ENCODE measurements at regions not wholly inside any gene's neighbourhood (a gene's known extent, or its start where the extent isn't known, plus 50 kb on each side); places are given as distances from the start of the nearest gene placed in this dataset.

DNA sequence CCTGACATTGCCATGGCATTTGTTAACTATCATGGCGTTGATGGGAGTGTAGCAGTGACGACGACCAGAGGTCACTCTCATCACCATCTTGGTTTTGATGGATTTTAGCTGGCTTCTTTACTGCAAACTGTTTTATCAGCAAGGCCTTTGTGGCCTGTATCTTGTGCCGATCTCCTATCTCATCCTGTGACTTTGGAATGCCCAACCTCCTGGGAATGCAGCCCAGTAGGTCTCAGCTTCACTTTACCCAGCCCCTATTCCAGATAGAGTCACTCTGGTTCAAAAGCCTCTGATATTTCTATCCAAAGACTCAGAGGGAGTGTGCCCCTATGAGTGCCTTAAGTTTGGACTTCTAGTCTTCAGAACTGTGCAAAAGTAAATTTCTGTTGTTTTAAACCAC lies 130.1 kb downstream of the ADAMTS1 start:
- H3K9me3 Mint-ChIP-seq: no peaks in the 10 kb centered on the region
- no peak overlapping the region for H3K4me3 Mint-ChIP-seq
- H3K27ac Mint-ChIP-seq: no peak overlapping the region
- H3K36me3 Mint-ChIP-seq (ENCODE audit: low read depth): no peaks in the 10 kb centered on the region
- H3K4me1 Mint-ChIP-seq: no peaks in the 10 kb centered on the region
- no peak for DNase-seq
- H3K27me3 Mint-ChIP-seq: no peaks in the 10 kb centered on the region
- intact Hi-C loops (cut with micrococcal nuclease): loop anchor here (5.0 kb wide), 1 partner anchor 818 kb away; no protein-coding TSS in a partner anchor

DNA sequence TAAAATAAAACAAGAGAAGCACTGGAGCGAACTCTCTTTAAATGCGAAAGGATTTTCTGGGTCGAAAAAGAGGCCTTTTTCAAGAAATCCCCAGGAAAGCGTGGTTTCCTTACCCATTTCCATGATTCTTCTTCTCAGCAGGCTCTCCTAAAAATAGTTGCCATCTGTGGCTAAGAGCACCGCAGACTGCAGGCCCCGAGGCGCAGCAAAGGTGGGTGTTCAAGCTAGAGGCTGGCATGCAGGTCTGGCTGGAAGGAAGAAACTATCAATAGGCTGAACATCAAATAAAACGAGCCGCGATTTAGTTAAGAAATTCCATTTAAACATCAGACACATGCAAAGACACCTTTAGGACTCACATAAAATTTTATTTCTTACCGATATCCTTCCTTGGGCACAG lies 135.1 kb downstream of the ADAMTS1 start:
- Mint-ChIP-seq H3K9me3 (no peaks in the 10 kb centered on the region), H3K27me3 (no peaks in the 10 kb centered on the region), H3K27ac (no peak overlapping the region), H3K4me1 (no peaks in the 10 kb centered on the region), H3K4me3 (no peak overlapping the region), H3K36me3 (ENCODE audit: low read depth) (no peaks in the 10 kb centered on the region)
- intact Hi-C loops (cut with micrococcal nuclease): no loop called here
- no peak for DNase-seq

DNA sequence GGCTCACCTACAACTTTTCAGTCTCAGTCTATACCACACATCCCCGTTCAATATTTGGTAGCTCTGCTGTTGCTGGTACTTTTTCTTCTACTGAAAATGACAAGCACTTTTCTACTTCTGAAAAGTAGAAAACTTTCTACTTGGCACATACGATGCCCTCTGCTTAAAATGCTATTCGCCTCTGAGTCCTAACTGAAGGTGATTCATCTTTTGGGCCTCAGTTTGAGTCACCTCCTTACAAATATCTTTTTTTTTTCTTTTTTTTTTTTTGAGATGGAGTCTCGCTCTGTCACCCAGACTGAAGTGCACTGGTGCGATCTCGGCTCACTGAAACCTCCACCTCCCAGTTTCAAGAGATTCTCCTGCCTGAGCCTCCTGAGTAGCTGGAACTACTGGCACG lies 136.0 kb upstream of the CYYR1 start:
- H3K4me3 Mint-ChIP-seq: no peak overlapping the region
- no peaks in the 10 kb centered on the region for H3K4me1 Mint-ChIP-seq
- H3K27ac Mint-ChIP-seq: no peak overlapping the region
- H3K36me3 Mint-ChIP-seq (ENCODE audit: low read depth): no peaks in the 10 kb centered on the region
- no peak for DNase-seq
- no peaks in the 10 kb centered on the region for H3K9me3 Mint-ChIP-seq
- intact Hi-C loops (cut with micrococcal nuclease): no loop called here
- H3K27me3 Mint-ChIP-seq: no peaks in the 10 kb centered on the region

DNA sequence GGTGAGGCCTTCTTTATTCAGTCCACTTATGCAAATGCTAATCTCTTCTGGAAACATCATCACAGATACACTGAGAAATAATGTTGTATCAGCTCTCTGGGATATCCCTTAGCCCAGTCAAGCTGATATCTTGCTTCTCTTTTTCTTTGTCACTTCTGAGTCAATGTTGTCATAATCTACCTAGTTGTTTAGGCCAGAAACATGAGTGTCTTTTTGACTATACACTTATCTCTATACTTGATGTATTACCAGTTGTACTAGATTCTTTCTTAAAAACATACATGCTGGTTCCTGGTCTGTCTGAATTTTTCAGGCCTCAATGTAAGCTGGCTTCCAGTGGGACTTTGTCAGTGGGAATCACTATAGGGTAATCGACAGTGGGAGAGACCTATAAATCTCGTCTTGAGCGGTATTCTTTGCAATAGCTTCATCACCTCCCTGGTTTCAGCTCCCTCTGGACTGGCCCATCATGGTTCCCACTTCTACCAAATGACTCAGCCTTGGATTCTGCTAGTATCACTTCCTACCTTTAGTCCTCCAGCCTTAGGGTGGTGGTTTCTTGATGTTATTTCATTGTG lies 135.2 kb upstream of the CYYR1 start:
- intact Hi-C loops (cut with micrococcal nuclease): no loop called here
- no peaks in the 10 kb centered on the region for H3K4me1 Mint-ChIP-seq
- no peak overlapping the region for H3K4me3 Mint-ChIP-seq
- H3K27ac Mint-ChIP-seq: no peak overlapping the region
- H3K9me3 Mint-ChIP-seq: no peaks in the 10 kb centered on the region
- no peaks in the 10 kb centered on the region for H3K36me3 Mint-ChIP-seq (ENCODE audit: low read depth)
- no peak for DNase-seq
- no peaks in the 10 kb centered on the region for H3K27me3 Mint-ChIP-seq

DNA sequence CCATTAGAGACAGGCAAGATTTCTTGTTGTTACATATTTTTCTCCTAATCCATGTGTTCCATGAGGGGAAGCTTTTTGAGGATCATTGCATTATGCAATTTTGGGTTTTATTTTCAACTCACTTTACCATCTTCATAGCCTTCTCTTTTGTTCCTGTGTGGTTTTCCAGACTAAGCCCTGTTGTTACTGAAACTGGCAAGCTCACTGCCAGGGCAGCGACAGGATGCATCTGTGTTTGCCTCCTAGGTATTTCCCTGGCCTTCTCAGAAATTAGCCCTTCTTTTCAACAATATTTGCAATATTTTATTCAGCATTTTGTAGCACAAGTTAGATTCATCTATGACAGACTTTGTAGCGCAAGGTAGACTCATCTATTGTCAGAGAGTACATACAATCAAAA lies 134.2 kb upstream of the CYYR1 start:
- no peak overlapping the region for H3K27ac Mint-ChIP-seq
- H3K9me3 Mint-ChIP-seq: no peaks in the 10 kb centered on the region
- no peaks in the 10 kb centered on the region for H3K4me1 Mint-ChIP-seq
- no peaks in the 10 kb centered on the region for H3K27me3 Mint-ChIP-seq
- DNase-seq: no peak
- H3K36me3 Mint-ChIP-seq (ENCODE audit: low read depth): no peaks in the 10 kb centered on the region
- intact Hi-C loops (cut with micrococcal nuclease): no loop called here
- no peak overlapping the region for H3K4me3 Mint-ChIP-seq

DNA sequence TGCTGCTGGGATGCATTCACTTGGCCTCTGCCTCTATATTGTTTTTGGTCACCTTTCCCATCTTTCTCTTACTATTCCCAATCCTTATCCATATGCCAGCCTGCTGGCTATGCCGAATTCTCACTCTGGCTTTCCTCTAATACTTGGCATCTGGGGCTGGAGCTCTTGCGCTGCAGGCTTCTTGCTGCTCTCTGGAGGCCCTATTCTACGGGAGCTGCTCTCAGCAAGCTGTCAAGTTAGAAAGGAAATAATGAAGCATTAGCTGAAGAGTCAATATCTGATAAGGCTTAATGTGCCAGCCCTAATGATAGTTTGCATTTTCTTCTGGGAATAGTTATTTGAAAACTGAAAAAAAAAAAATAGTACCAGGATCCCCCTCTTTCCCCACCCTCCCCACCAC lies 125.3 kb upstream of the CYYR1 start:
- Mint-ChIP-seq H3K27me3 (no peaks in the 10 kb centered on the region), H3K4me1 (no peaks in the 10 kb centered on the region), H3K27ac (no peak overlapping the region), H3K9me3 (no peaks in the 10 kb centered on the region), H3K4me3 (no peak overlapping the region), H3K36me3 (ENCODE audit: low read depth) (no peaks in the 10 kb centered on the region)
- intact Hi-C loops (cut with micrococcal nuclease): no loop called here
- no peak for DNase-seq

DNA sequence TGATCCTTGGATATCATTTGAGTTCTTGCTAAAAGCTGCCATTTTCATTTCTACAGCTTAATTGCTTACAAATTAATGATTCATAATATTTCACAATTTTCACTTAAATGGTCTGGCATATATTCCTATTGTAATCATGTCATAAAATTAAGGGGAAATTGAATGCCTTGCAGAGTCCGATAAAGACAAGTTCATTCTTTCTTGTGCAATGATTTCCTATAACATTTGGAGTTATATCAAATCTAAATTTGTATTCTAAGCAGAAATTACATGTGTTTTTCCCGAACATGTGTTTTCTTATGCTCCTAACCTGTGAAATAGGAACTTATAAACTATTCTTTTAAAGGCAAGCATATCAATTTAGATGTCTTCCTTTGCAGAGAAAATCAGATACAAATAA lies 118.3 kb upstream of the CYYR1 start:
- DNase-seq: no peak
- no peak overlapping the region for H3K4me3 Mint-ChIP-seq
- intact Hi-C loops (cut with micrococcal nuclease): no loop called here
- H3K27me3 Mint-ChIP-seq: no peaks in the 10 kb centered on the region
- H3K9me3 Mint-ChIP-seq: peaks cover 4% of the 10 kb centered on the region
- H3K27ac Mint-ChIP-seq: no peak overlapping the region
- H3K4me1 Mint-ChIP-seq: no peaks in the 10 kb centered on the region
- no peaks in the 10 kb centered on the region for H3K36me3 Mint-ChIP-seq (ENCODE audit: low read depth)

DNA sequence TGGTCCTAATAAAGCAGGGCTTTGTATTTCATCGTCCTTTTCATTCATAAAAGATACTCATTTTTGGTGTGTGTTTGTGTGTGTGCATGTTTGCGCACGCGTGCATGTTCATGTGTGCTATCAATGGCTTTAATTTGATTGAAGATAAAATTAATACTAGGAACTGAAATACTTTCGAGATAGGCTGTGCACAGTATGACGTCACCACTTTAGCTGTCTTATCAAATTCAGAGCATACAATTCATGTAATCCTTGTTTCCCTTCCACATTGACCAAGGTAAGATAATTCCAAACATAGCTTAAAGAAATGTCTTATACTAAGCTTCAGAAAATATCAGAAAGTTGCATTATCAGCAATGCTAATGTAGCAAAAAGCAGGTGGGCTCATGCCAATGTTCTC lies 113.6 kb upstream of the CYYR1 start:
- Mint-ChIP-seq H3K27ac (no peak overlapping the region), H3K4me3 (no peak overlapping the region), H3K9me3 (peaks cover 7% of the 10 kb centered on the region), H3K36me3 (ENCODE audit: low read depth) (no peaks in the 10 kb centered on the region), H3K4me1 (peaks cover 3% of the 10 kb centered on the region), H3K27me3 (no peaks in the 10 kb centered on the region)
- DNase-seq: no peak
- intact Hi-C loops (cut with micrococcal nuclease): no loop called here

DNA sequence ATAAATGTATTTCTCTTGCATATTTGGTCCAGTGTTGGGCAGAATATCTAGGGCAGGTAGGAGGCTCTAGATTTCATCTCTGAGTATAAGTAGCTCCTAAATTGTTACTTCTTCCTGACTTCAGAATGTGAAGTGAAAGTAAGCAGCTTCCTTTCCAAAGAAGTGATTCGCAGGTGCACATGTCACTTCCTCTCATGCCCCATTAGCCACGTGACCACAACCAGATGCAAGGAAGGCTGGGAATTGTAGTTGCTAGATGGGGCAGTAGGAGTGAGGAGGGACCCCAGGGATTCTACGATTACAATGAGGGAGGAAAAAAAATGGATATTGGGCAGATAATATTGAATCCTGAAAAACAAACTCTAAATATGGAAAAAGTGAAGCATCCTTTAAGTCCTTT lies 113.2 kb upstream of the CYYR1 start:
- Mint-ChIP-seq H3K4me3 (no peak overlapping the region), H3K27ac (no peak overlapping the region), H3K4me1 (peaks cover 3% of the 10 kb centered on the region), H3K36me3 (ENCODE audit: low read depth) (no peaks in the 10 kb centered on the region), H3K9me3 (peaks cover 7% of the 10 kb centered on the region), H3K27me3 (no peaks in the 10 kb centered on the region)
- DNase-seq: peak; percentile 70
- intact Hi-C loops (cut with micrococcal nuclease): no loop called here

DNA sequence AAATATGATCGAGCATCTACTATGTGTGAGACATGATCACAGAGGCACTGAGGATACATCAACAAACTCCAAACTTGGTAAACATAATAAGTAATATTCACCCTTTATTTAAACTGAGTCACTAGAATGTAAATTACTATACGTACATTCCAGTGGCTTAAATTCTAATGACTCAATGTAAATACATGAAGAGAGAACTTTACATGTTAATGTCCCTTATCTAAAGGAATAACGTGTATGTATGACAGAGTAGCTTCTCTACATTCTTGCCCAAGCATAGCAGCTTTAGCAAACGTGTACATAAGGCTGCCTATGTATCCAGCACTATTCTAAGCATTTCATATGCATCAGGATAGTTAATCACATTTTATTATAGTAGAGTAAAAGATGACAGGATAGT lies 111.8 kb upstream of the CYYR1 start:
- Mint-ChIP-seq H3K9me3 (peaks cover 3% of the 10 kb centered on the region), H3K4me3 (no peak overlapping the region), H3K27me3 (no peaks in the 10 kb centered on the region), H3K27ac (no peak overlapping the region), H3K36me3 (ENCODE audit: low read depth) (no peaks in the 10 kb centered on the region), H3K4me1 (peaks cover 3% of the 10 kb centered on the region)
- intact Hi-C loops (cut with micrococcal nuclease): no loop called here
- no peak for DNase-seq

DNA sequence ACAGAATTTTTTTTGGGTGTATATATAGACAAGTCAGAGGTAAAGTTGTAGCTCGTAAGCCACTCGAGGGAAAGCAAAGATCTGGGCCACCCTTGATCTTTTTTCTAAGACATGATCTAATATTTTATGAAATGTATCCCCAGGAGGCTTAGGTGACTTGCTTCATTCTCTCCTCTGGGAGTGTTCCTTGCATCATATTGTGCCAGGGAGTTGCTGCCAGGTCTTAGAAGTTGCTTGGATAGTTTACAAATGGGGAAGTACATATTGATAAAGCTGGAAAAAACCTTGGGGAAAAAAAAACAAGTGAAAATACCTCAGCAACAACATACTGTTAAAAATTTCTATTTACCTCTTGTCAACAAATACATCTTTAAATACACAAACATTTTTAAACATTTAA lies 110.9 kb upstream of the CYYR1 start:
- intact Hi-C loops (cut with micrococcal nuclease): no loop called here
- no peak for DNase-seq
- H3K4me3 Mint-ChIP-seq: no peak overlapping the region
- H3K4me1 Mint-ChIP-seq: peaks cover 3% of the 10 kb centered on the region
- H3K9me3 Mint-ChIP-seq: peaks cover 3% of the 10 kb centered on the region
- H3K36me3 Mint-ChIP-seq (ENCODE audit: low read depth): no peaks in the 10 kb centered on the region
- H3K27me3 Mint-ChIP-seq: no peaks in the 10 kb centered on the region
- H3K27ac Mint-ChIP-seq: no peak overlapping the region

DNA sequence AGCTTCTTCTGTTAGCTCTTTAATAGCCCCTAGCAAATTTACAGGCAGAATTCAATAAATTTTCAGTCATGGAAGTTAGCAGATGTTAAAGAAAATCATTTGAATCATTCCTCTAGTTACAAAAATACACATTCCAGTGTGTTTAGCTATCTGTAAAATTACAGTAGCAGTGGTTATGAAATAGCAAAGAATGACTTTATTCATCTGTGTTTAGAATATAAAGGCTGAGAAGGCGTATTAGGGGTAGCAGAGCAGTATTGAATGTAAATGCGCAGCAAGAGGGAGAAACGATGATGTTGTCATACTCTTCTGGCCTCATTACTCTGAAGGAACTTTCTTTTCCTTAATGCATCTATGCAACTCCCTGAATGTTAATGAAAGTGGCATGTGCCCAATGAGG lies 106.2 kb upstream of the CYYR1 start:
- H3K4me3 Mint-ChIP-seq: no peak overlapping the region
- H3K4me1 Mint-ChIP-seq: no peaks in the 10 kb centered on the region
- no peak overlapping the region for H3K27ac Mint-ChIP-seq
- no peaks in the 10 kb centered on the region for H3K36me3 Mint-ChIP-seq (ENCODE audit: low read depth)
- H3K27me3 Mint-ChIP-seq: no peaks in the 10 kb centered on the region
- no peaks in the 10 kb centered on the region for H3K9me3 Mint-ChIP-seq
- intact Hi-C loops (cut with micrococcal nuclease): no loop called here
- no peak for DNase-seq

DNA sequence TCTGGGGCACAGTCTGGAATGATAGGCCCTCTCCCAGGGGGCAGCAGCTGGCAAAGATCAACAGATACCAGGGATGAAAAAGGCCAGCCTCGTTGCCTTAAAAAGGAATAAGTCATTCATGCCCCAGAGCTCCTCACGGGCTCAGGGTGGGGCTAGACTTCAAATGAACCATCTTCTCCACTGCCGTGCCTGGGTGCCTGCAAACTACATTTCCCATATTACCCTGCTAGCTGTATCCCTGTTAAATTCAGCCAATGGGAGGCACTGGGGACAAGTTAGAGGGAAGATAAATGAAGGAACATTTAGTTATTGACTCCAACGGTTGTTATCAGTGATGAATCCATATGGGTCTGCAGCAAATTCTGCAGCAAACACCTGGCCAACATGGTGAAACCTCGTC lies 101.2 kb upstream of the CYYR1 start:
- intact Hi-C loops (cut with micrococcal nuclease): no loop called here
- Mint-ChIP-seq H3K36me3 (ENCODE audit: low read depth) (no peaks in the 10 kb centered on the region), H3K4me3 (no peak overlapping the region), H3K27ac (no peak overlapping the region), H3K9me3 (no peaks in the 10 kb centered on the region), H3K4me1 (no peaks in the 10 kb centered on the region), H3K27me3 (no peaks in the 10 kb centered on the region)
- DNase-seq: no peak

DNA sequence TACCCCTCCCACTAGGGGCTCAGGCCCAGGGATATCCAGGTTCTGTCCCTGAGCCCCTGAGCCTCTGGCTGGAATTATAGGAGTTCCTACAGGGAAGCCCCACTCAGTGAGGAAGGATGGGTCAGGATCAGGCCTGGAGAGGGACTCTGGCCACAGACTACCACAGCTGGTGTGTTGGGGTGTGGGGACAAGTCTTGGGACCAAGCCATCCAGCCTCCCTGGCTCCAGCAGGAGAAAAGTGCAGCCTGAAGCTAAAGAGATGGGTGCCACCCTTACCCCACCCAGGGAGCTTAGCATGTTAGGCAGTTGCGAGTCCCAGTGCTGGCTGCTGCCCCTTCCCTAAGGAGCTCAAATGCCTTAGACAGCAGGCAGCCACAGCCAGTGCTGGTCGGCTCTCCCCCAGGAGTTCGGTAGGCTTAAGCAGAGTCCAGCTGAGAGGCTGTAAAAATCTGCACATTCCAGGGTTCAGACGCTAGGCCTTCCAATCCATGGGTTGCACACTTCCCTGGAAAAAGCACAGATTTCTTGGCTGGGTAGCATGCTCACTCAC lies 96.2 kb upstream of the CYYR1 start:
- no peaks in the 10 kb centered on the region for H3K36me3 Mint-ChIP-seq (ENCODE audit: low read depth)
- no peak overlapping the region for H3K4me3 Mint-ChIP-seq
- no peak for DNase-seq
- intact Hi-C loops (cut with micrococcal nuclease): no loop called here
- H3K27ac Mint-ChIP-seq: no peak overlapping the region
- peaks cover 3% of the 10 kb centered on the region for H3K9me3 Mint-ChIP-seq
- H3K4me1 Mint-ChIP-seq: no peaks in the 10 kb centered on the region
- H3K27me3 Mint-ChIP-seq: no peaks in the 10 kb centered on the region

DNA sequence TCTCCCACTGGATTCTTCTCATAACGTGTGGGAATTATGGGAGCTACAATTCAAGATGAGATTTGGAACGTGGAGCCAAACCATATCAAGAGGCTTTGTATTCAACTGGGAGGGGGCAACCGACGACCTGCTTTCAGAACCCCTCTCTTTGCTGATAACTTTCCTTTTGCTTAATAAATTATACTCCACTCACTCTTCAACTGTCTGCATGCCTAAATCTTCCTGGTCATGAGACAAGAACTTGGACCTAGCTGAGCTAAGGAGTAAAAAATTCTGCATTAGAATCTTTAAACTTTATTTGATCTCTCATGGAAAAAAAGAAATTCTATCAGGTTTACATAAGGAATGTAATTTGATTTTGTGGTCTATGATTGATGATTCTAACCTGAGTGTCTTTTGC lies 86.7 kb upstream of the CYYR1 start:
- Mint-ChIP-seq H3K4me3 (no peak overlapping the region), H3K9me3 (peaks cover 14% of the 10 kb centered on the region), H3K27ac (no peak overlapping the region), H3K4me1 (no peaks in the 10 kb centered on the region), H3K36me3 (ENCODE audit: low read depth) (no peaks in the 10 kb centered on the region), H3K27me3 (no peaks in the 10 kb centered on the region)
- no peak for DNase-seq
- intact Hi-C loops (cut with micrococcal nuclease): no loop called here
